D721Med (cell line): ENCODE measurements at regions not wholly inside any gene's neighbourhood (a gene's known extent, or its start where the extent isn't known, plus 50 kb on each side); places are given as distances from the start of the nearest gene placed in this dataset.

Experiments
- DNase-seq: peaks from one replicate; pipeline ENCODE4 v3.0.0; 2011; ENCODE audit warnings: low spot score; ENCODE audit not compliant: insufficient read length
- FAIRE-seq: peaks from 2 replicates; lab custom pipeline; 2011; peaks lifted over from hg19 to GRCh38; lab: Jason Lieb, UNC
- CTCF ChIP-seq: IDR thresholded peaks from 2 replicates; pipeline ENCODE4 v1.5.1; 2012; ENCODE audit warnings: mild to moderate bottlenecking, control low read depth; ENCODE audit not compliant: insufficient read depth; ENCODE audit errors: missing control alignments

DNA sequence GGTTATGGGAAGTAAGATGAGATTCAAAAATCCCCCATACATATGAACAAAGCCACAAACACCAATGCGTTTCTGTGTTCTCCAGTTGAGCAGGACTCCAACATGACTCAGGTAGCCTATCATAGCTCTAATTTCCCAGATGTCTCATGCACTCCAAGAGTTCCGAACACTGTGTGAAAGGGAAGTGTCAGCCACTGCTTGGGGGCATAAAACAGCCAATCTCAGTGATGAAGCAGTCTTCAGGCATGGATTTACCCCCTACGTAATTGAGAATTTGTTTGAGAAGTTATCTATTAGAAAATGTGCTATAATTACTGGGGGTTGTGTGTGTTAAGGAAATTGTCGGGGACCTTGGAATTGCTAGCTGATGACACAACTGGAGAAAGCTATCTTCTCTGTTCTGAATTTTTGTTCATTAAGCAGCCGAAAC, 153.9 kb upstream of the AVPR1A start:
- TF ChIP-seq CTCF = no peak
- DNase-seq = no peak
- FAIRE-seq = no peak

DNA sequence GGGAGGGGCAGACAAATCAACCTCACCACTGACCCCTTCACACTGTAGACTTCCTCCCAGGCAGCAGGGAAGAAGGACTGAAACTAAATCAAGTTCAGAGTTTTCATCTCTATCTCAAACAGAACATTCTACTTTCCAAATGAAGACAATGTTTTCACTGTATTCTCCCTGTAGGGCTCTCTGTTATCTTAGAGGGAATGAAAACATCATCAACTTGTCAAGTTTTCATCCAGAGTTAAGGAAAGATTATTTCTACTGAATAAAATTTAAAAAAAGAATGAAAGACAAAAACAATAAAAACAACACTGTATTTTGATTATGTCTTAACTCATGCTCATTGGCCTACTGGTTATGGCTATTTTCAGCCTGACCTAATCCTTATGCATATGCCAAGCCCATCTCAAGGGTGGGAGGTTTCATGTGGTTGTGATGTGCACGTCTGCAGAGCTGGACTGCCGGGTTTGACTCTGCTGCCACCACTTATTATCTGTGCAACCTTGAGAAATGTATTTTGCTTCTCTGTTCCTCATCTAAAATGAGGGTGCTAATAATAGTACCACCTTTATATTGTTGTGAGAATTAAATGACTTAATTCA, 152.0 kb upstream of the AVPR1A start:
- TF ChIP-seq CTCF = no peak
- no peak for FAIRE-seq

GRCh38 chr12:63302269-63302940, 151.4 kb upstream of the AVPR1A start:
- TF ChIP-seq CTCF = no peak
- FAIRE-seq (no peak), DNase-seq (no peak)

More for the DNA sequence above, 152.0 kb upstream of the AVPR1A start:
- DNase-seq = no peak

DNA sequence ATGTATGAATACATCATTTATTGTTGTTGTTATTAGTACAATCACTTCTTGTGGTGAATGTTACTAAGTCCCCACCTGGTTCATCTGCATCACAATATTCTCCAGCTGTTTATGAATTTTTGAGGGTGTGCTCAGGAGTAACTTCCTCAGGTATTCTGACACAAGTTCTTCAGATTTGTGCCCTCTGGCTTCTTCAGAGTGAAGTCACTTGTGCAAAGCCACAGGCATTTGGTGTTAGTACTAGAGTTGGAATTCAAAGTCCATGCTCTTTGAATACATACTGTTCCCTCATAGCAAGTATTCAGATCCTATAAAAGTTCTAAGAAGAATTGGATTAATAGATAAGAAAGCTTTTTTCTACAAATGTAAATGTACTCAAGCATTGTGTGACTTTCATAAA, 150.3 kb upstream of the AVPR1A start:
- DNase-seq (no peak), FAIRE-seq (no peak)
- TF ChIP-seq CTCF = no peak

DNA sequence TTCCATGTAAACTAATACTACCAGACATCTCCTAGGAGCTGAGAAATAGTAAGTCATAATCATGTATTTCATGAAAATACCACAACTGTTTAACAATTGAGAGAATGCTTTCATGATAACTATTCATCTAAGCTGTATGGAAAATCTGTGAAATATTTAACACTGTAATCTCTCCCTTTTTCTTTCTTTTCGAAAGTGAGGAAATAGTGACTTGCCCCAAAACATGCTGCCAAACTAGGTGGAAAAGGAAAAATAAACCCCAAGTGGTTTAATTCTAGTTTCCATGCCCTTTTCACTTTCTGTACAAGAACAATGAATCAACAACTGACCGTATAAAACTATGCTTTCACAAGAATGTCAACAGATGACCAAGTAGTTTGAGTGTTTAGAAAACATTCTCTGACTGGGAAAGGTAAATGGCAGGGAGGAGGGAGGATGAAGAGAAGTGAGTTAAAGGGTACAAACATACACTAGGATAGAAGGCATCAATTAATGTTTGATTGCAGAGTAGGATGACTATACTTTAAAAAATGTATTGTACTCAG, 147.5 kb upstream of the AVPR1A start:
- no peak for DNase-seq
- FAIRE-seq = no peak
- no peak for TF ChIP-seq CTCF

DNA sequence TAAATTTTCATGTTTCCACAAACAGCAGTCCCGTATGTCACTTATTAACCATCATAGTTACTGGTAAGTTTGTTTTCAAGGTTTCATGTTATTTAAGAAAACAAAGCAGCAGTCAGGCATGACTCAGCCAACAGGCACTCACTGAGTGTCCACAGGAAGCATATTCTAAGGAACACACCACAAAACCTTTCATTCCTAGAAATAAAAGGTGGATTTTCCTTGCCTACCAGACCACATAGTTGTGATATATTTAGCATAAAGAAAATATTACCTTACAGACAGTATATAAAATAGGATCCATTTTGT, 143.3 kb upstream of the AVPR1A start:
- DNase-seq = no peak
- FAIRE-seq = no peak

More for the DNA sequence above, 143.3 kb upstream of the AVPR1A start:
- TF ChIP-seq CTCF = no peak
